AG08395 (cell line): ENCODE measurements at regions not wholly inside any gene's neighbourhood (a gene's known extent, or its start where the extent isn't known, plus 50 kb on each side); places are given as distances from the start of the nearest gene placed in this dataset.

Experiments
- DNase-seq: peaks from one replicate; pipeline ENCODE4 v3.0.0; 2012; ENCODE audit warnings: mixed read lengths, low spot score

DNA sequence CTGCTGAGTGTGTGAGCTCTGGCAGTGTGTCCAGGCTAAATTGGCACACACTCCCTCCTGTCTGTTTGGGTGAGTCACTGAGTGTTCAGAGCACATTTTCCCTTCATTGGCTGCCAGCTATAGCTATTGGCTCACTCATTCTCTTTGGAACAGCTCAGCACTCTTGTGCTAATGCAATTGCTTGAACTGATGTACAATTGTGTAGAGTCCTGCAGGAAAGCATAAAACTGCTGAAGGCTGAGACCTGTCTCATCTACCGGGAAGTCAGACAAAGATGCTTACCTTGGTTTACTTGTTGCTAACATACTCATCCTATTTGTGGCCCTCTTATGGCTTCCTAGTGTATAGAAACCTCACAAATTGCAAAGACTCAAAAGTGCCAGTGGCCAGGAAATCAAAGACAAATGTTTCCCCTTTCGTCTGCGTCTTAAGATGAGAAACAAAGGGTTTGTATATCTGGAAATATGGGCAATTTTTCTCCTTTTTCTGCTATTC, 351.0 kb downstream of the BCKDHB start:
- DNase-seq, result peak; percentile 91

DNA sequence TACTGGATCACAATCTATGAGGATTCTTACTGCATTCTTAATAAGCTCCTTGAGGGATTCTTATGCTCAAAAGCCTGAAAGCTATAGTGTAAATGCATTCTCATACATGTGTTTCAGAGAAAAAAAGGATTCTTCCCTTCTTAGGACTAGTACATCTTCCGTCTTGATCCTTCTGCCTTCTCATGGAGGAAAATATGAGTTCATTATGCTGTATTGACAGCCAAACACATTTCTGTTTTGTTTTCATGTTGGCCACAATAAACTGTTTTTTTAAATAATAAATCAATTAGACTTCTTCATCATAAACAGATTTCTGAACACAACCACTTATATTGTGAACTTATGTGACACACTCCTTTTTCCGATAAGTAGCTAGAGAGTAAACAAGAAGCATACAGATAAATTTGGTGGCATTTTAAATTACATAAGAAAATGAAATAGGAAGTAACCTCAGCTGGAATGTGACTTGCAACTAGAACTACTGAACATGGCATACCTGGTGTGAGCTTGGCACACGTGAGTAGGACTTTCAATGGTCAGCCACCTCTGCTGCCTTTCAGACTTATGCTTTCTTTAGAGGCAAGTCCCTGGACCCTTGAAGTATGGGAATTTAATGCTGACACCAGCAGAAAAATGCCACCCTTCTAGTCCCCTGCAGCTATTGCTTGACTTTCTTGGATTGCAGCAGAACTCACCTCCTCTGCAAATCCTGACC, 350.4 kb downstream of the BCKDHB start:
- DNase-seq, result no peak

DNA sequence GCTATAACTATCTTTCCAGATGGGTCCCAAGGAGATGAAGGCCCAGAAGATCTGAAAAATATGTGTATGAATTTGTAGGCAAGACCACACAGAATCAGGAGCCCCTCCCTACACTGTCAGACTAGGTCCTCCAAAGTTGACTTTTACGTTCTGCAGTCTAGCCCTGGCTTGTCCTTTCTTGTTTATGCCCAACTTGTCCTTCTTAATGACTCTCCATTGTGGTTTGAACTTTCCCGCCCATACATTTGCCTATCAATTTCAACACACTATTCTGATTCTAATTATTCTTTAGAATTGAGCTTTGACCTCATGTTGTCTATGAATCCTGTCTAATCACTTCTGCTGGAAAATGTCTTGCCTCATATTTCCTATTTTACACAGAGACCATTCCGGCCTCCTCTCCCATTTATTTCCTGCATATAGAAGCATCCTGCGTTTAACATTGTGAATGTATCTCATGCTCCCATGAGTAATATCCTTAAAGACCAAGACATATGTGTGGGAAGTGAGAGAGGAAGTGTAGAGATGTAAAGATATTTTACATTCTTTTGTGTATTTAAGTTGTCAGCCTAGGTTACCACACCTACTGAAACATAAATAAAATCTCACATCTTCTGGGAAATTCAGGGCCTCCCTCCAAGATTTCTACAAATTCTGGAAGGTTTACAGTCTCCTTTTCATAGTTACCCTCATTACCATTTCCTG, 348.3 kb downstream of the BCKDHB start:
- no peak for DNase-seq

DNA sequence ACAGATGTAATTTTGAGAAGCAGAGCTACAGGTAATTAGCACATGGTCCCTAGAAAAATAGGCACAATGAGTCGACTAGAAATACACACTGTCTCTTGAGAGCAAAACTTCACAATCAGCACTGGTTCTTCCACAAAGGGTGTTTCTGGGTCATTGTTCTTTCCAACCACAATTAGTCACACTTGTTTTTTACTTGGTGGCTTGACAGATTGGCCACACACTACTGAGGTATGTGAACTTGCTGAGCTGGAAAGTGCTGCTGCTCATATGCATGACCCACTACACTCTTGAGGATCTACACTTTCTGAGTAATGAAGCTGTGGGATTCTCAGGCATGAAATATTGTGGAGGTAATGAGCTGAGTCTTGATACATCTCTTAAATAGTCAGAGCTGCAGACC, 347.7 kb downstream of the BCKDHB start:
- DNase-seq, result peak; percentile 90

DNA sequence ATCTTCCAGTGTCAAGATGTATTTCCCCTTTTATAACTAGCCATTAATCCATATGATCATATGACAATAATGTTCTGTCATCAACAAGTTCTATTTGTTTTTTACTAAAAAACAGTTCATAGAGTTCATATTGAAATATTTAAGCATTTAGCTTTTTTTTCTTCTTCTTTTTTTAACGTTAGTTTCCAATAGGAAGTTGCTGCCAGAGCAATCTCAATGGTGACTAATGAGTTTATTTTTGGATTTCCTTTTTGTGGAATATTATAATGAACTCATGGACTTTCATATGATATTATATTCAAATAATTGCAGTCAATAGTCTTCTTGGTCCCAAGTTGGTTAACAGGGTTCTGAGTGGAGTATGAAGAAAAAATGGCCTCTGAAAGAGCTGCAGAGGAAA, 343.3 kb downstream of the BCKDHB start:
- DNase-seq, result no peak

DNA sequence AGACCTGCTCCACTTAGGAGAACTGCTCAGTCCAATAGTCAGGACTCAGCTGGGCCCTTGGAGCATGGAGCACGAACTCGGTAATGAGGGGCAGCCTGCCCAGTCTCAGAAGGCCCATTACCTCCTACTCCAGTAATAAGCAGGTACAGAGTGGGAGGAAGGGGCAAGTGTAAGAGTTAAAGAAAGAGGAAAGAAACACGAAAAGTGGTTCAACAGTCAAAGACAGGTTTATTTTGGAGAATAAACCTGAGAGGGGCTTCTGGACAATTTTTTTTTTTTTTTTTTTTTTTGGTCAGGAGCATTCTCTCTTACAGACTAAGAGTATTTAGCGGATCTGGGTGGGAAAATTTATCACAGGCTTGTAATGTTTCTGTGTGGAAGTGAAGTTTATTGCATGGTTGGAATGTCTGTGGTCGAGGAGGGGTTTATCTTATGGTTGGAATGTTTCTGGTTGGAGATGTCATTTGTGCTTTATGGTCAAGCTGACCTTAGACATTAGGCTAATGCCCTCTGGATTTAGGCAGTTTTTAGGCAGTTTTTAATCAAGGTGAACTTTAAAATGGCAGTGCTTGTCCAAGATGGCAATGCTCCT, 340.1 kb downstream of the BCKDHB start:
- DNase-seq, result no peak

DNA sequence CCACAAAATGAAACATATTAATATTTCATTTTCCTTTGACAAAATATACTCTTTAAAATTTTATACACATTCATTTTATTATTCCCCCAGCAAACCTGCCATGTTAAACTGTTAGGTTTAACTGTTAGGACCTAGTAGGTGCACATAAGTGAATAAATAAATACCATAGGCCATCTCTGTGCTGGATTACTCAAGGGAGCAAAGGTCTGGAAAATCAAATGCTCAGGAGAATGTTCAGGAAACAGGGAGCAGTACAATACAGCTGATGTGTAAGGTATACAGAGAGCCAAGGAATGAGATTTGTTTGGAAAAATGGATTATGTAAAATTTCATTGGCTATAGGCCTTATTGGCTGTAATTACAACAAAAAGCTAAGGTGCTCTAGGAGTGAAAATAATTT, 339.3 kb downstream of the BCKDHB start:
- DNase-seq, result no peak

DNA sequence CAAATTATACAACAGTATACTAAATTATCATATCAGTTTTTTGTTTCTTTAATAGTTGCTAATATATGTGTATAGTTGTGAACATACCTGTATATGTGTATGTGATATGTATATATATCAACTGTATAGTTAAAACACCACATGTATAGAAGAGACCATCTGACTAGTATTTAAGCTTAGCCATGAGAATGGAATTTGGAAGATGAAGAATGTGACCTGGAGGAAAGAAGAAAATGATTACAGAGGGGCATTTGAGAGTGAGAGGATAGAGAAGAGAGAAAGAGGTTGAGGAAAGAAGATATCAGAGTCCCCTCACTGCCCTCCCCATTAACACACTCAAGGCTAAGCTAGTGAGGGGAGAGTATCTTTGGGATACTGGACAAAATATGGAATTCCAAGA, 335.9 kb downstream of the BCKDHB start:
- no peak for DNase-seq

DNA sequence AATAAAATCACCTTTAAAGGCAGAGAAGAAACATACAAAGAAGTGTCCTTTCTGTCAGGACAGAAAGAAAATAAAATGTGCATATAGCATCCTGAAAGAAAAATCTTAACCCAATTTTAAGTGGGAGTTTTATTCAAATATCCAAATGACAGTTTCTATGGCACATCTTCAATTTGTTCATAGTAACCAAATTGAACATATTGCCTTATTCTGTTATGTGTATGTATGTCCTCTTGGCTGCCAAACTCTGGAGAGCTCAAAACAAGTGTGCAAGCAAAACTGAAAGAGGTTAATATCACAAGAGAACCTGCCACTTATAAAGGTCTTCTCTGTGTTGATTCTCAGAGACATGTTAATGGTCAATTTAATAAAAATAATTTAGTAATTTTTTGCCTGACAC, 334.7 kb downstream of the BCKDHB start:
- DNase-seq, result no peak

DNA sequence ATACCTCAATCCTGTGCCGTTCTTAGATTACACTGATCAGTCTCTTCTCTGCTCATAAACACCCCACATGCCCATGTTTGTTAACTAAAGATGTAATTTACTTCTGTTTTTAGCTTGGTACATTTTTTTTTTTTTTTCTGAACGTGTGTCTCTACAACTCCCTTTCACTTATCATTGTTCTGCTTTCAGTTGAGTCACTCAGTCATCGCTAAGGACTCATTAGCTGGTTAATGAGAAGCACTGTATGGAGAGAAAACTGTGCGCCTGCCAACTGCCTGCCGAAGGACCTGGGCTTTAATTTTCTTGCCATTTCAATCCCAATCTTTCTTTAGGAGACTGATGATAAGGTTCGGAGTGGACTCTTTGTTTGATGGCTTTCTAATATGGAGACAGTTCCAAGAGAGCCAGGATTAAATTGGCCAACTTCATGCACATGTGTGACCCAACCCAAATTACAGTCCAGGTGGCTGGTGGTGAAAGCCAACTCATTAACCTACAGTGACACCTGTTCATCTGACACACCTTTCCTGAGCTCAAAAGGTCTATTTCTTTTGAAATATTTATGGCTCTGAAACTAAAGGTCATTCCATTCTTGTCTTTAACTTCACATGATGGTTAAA, 334.1 kb downstream of the BCKDHB start:
- DNase-seq, result no peak

DNA sequence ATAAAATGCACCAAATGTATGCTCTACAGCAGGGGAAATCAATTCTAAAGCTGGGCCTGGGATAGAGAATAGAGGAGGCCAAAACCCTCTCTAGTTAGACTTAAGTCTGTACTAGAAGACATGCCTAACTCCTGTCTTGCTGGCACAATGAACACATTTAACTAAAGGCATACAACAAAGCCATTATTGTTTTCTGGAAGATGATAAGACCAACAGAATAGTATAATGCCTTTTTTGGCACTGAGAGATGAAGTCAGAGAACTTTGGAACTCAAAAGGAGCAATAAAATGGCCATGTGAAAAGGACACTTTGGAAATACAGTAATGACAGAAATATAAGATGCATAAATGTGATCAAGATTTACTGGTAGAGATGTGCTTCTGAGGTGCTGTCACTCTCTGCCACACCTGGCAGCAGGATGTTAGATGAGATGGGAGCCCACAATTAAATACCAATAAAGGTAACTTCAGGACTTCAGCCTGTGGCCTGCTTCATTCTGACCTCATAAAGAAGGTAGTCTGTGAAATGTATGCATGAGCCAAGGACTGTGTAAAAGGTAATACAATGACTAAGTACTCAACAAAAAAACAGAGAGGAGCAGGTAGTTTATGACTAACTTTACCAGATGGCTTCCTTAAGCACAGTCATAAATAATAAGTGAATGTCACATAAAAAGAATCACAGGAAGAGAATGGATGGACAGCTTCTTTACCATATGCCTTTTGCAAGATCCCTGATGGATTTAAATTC, 333.4 kb downstream of the BCKDHB start:
- DNase-seq, result no peak

DNA sequence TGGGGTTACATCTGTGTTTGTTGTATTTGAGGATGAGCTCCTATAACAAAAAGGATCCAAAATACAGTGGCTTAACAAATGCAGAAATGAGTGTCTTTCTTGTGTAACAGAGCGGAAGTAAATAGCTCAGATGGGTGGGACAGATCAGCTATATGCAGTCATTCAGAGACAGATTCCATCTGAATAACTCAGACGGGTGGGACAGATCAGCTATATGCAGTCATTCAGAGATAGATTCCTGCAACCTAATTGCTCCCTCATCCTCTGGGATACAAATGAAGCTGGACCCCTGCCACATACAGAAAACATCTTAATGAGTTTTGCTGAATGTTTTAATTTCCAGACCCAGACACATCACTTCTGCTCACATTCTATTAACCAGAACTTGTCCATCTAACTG, 332.3 kb downstream of the BCKDHB start:
- peak; percentile 84 for DNase-seq

DNA sequence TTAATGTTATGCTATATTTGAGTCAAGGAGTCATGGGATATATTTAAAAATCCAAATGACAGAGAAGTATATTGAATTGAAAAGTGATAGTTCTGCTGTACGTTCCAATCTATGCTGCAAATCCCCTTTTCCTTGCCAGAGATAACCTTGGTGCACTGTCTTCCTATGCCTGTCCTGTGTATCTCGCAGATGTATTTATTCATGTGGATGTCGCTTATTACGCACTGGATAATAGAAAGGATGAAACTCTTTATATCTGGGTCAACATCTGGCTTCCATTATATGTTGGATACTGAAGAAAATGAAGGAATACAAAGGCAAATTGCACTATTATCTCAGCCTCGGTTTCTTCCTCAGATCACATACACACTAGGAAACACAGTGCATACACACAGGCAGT, 331.3 kb downstream of the BCKDHB start:
- DNase-seq, result no peak

DNA sequence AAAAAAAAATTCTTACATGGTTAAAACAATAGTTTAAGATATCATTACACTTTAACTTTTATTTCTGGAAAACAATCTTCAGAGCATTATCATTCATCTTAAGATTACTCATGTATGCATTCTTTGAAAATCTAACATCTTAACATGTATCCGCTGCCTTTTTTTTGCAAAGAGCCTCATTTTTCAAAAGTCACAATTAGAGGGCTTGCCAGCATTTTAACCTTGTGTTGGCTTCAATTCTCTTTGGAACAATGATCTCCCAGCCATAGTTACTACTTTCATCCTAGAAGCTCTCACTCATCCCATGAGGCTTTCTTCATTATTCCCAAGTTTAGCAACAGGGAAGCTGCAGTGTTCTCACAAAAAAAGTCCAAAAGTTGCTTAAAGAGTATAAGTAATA, 330.8 kb downstream of the BCKDHB start:
- no peak for DNase-seq

DNA sequence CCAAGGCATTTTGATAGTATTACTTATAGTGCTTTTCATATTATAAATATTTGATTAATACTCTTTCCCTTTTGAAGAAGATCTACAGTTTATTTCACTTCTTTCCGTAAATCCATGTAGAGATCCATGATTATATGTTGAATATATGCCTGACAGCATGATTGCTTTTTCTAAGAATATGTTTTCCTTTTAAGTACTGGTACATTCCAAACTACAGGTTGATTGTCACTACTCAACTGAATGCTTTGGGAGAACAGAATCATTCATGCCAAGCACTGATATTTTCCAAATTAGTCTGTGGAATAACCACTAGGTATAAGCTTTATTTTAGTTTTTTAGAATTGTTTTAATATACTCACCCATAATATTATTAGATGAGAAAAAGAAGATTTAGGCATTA, 330.2 kb downstream of the BCKDHB start:
- no peak for DNase-seq

DNA sequence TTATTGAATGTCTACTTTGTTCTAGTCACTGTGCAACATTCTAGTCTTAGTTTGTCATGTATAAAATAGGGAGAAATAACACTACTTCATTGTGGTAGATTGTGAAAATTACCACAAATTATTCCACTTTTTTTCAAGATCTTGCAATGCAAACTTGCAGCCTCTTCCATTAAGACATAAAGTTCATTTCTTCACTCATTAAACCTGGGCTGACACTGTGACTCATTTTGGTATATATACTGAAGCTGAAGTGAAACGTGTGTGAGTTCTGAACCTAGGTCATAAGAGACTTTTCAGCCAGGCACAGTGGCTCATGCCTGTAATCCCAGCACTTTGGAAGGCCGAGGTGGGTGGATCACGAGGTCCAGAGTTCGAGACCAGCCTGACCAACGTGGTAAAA, 329.0 kb downstream of the BCKDHB start:
- DNase-seq, result no peak

DNA sequence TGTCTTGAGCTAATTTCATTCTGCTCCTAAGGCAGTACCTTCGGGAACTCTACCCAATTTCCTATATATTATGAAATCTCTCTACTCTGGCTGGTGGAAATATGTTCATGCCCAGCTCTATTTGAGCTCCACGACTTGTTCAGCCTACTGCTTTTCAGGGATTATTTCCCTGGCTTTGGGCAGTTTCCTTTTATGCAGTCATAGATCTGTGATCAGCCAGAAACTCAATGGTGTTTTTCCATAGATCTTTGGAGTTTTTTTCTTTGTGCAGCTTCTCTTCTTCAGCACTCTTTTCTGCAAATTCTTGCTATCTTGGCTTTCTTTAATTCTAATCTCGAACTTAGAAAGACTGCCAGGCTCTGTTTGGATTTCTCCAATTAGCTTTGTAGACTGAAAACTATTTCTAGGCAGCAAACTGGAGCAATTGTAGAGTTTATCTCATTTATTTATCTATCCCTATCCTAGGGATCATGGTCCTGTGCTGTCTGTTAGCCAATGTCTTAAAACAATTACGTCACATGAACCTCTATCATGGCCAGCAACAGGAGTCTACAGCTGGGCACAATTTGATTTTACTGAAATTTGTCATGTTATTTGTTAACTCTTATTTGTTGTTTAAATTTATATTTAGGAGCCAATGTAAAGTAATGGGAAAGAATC, 328.4 kb downstream of the BCKDHB start:
- no peak for DNase-seq

DNA sequence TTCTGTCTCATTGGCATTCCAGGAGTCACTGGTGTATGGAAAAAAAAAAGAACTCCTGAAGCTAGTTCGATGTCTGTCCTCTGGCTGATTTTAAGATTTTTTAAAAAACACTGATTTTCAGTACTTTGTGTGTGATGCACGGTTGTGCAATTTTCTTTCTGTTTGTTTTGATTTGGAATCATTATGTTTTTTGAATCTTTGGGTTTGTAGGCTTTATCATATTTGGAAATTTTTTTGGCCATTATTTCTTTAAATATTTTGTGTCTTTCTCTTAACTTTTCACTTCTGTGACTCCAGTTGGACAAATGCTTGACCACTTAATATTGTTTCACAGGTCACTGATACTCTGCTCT, 327.2 kb downstream of the BCKDHB start:
- no peak for DNase-seq

DNA sequence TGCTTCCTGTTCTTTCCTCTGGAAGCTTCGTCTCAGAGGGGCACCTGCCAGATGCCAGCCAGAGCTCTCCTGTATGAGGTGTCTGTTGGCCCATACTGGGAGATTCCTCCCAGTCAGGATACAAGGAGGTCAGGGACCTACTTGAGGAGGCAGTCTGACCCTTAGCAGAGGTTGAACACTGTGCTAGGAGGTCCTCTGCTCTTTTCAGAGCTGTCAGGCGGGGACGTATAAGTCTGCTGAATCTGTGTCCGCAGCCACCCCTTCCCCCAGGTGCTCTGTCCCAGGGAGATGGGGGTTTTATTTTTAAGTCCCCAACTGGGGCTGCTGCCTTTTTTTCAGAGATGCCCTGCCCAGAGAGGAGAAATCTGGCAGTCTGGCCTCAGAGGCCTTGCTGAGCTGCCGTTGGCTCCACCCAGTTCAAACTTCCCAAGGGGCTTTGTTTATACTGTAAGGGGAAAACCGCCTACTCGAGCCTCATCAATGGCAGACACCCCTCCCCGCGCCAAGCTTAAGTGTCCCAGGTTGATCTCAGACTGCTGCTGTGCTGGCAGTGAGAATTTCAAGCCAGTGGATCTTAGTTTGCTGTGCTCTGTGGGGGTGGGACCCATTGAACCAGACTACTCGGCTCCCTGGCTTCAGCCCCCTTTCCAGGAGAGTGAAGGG, 326.7 kb downstream of the BCKDHB start:
- DNase-seq, result no peak

DNA sequence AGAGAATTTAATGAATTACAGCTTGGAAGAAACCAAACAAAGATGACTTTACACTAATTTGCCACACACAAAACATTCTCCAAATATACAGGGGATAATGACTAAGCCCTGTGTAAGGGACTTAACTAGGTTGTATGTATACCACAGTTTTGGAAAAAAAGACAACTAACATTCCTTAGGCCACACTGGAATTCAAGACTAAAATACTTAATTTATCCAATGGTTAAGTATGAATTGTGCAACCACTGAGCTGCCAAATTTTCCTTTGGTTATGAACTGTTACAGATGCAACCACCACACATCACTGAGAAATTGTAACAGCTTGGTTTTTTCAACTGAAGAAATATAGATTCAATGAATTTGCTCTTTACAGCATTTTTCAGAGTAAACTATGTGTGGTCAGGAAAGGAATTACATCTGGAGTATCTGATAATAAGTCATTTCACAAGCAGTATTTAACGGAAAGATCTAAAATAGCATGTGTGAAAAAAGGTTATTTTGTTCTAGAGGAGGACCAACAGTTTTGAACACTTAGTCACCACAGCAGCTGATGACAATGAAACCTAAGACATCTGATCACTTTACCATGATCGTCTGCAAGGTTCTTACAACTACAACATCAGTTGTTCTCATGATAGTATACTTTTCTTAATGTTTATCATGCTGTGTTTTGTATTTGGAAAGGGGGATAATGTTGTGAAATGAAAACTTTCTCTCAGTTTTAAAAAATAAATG, 318.8 kb downstream of the BCKDHB start:
- DNase-seq, result peak; percentile 87
